ENCODE measurements at regions not wholly inside any gene's neighbourhood (a gene's known extent, or its start where the extent isn't known, plus 50 kb on each side); places are given as distances from the start of the nearest gene placed in this dataset.
A peak's percentile ranks its signal among the peaks of the same experiment; 100 is the strongest.
"Not testable (repeated sequence)": the region's sequence is repeated elsewhere in the genome, so short reads cannot be mapped to it uniquely, and the experiment has no call there.

GRCh38 chr13:48819899-48820298 is 155.8 kb upstream of the FNDC3A start:
- Mint-ChIP-seq H3K27ac (ENCODE audit: unreplicated experiment) (peak overlapping the region; percentile 27), H3K36me3 (ENCODE audit: low read depth) (no peaks in the 10 kb centered on the region), H3K27me3 (ENCODE audit: low read depth) (no peaks in the 10 kb centered on the region), H3K4me1 (ENCODE audit: low read depth) (peaks cover 25% of the 10 kb centered on the region), H3K9me3 (ENCODE audit: low read depth) (no peaks in the 10 kb centered on the region), H3K4me3 (ENCODE audit: unreplicated experiment) (no peak overlapping the region)
- no peak for TF ChIP-seq CTCF (IDR thresholded peaks at IDR 0.05)
- DNase-seq (ENCODE audit: low spot score), result no peak

DNA sequence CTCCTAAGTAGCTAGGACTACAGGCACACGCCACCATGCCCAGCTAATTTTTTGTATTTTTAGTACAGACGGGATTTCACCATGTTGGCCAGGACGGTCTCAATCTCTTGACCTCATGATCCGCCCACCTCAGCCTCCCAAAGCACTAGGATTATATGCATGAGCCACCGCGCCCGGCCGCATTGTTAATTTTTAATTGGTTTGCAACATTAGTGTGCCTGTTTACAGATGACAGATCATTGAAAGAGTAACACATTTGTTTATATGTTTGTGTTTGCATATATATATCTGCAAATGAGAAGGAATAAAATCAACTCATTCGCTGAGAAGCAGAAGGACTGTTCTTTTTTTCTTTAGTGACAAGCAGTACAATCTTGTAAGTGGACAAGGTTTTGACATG is 152.2 kb upstream of the FNDC3A start:
- Mint-ChIP-seq H3K4me1 (ENCODE audit: low read depth) (peaks cover 14% of the 10 kb centered on the region), H3K9me3 (ENCODE audit: low read depth) (peaks cover 16% of the 10 kb centered on the region)
- not testable (repeated sequence) for H3K36me3 Mint-ChIP-seq (ENCODE audit: low read depth); H3K27ac Mint-ChIP-seq (ENCODE audit: unreplicated experiment); H3K27me3 Mint-ChIP-seq (ENCODE audit: low read depth); H3K4me3 Mint-ChIP-seq (ENCODE audit: unreplicated experiment); DNase-seq (ENCODE audit: low spot score)

DNA sequence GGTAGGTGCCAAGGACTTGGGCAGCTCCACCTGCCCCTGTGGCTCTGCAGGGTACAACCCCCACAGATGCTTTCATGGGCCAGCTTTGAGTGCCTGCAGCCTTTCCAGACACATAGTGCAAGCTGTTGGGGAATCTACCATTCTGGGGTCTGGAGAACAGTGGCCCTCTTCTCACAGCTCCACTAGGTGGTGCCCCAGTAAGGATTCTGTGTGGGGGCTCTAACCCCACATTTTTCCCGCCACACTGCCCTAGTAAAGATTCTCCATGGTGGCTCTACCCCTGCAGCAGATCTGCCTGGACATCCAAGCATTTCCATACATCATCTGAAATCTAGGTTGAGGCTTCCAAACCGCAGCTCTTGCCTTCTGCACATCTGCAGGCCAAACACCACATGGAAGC is 149.7 kb upstream of the FNDC3A start:
- TF ChIP-seq CTCF (IDR thresholded peaks at IDR 0.05), result no peak

DNA sequence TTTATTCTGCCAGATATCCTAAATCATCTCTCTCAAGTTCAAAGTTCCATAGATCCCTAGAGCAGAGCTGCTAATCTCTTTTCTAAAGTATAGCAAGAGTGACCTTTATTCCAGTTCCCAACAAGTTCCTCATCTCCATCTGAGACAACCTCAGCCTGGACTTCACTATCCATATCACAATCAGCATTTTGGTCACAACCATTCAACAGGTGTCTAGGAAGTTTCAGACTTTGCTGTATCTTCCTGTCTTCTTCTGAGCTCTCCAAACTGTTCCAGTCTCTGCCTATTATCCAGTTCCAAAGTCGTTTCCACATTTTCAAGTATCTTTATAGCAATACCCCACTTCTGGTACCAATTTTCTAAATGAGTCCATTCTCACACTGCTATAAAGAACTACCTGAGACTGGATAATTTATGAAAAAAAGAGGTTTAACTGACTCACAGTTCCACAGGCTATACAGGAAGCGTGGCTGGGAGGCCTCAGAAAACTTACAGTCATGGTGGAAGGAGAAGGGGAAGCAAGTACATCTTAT is 148.7 kb upstream of the FNDC3A start:
- peaks cover 22% of the 10 kb centered on the region for H3K9me3 Mint-ChIP-seq (ENCODE audit: low read depth)
- not testable (repeated sequence) for H3K27ac Mint-ChIP-seq (ENCODE audit: unreplicated experiment); H3K4me3 Mint-ChIP-seq (ENCODE audit: unreplicated experiment); H3K4me1 Mint-ChIP-seq (ENCODE audit: low read depth); H3K27me3 Mint-ChIP-seq (ENCODE audit: low read depth); DNase-seq (ENCODE audit: low spot score); H3K36me3 Mint-ChIP-seq (ENCODE audit: low read depth)

More for the DNA sequence above, 149.7 kb upstream of the FNDC3A start:
- Mint-ChIP-seq H3K27me3 (ENCODE audit: low read depth) (no peaks in the 10 kb centered on the region), H3K9me3 (ENCODE audit: low read depth) (peaks cover 16% of the 10 kb centered on the region), H3K4me1 (ENCODE audit: low read depth) (peaks cover 2% of the 10 kb centered on the region), H3K27ac (ENCODE audit: unreplicated experiment) (no peak overlapping the region), H3K36me3 (ENCODE audit: low read depth) (peaks cover 6% of the 10 kb centered on the region), H3K4me3 (ENCODE audit: unreplicated experiment) (no peak overlapping the region)
- no peak for DNase-seq (ENCODE audit: low spot score)

DNA sequence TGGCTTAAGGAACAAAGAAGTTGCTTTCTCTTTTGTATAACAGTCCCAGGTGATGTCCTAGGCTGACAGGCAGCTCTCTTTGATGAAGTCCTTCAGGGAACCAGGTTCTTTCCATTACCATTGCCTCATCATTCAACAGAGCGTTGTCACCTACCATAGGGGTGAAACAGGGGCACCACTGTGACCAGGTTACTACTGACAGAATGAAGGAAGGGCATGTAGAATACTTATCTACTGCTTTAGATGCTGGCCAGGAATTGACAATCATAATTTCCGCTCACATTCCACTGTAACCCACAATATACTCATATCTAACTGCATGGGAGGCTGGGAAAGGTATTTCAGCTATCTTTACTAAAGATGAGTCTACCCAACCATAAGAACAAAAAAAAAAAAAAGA is 148.0 kb upstream of the FNDC3A start:
- TF ChIP-seq CTCF (IDR thresholded peaks at IDR 0.05), result no peak
- Mint-ChIP-seq H3K27ac (ENCODE audit: unreplicated experiment) (no peak overlapping the region), H3K27me3 (ENCODE audit: low read depth) (no peaks in the 10 kb centered on the region), H3K36me3 (ENCODE audit: low read depth) (peaks cover 7% of the 10 kb centered on the region), H3K4me1 (ENCODE audit: low read depth) (peaks cover 2% of the 10 kb centered on the region), H3K4me3 (ENCODE audit: unreplicated experiment) (no peak overlapping the region), H3K9me3 (ENCODE audit: low read depth) (peaks cover 29% of the 10 kb centered on the region)
- DNase-seq (ENCODE audit: low spot score), result no peak

DNA sequence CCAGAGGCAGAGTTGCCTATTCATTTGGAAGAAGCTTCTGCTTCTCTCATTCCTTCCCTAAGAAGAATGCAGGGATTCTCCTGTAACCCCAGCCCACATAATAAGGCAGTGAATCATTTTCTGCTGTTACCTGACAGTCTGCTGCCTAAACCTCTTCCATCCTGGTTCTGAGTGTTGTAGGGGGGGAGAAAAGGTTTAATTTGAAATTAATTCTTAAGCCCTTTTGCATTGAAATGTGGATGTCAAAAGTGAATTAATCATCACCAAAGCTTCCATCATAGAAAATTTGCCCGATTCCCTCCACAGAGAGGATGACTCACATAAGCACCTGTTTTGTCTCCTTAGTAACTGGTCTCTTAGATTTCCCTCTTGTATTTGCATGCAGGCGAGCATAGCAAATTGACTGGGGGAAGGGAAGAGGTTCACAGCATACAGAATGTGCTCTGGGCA is 146.7 kb upstream of the FNDC3A start:
- no peak overlapping the region for H3K27ac Mint-ChIP-seq (ENCODE audit: unreplicated experiment)
- H3K36me3 Mint-ChIP-seq (ENCODE audit: low read depth), result peaks cover 9% of the 10 kb centered on the region
- no peak overlapping the region for H3K4me3 Mint-ChIP-seq (ENCODE audit: unreplicated experiment)
- no peaks in the 10 kb centered on the region for H3K27me3 Mint-ChIP-seq (ENCODE audit: low read depth)
- peaks cover 33% of the 10 kb centered on the region for H3K9me3 Mint-ChIP-seq (ENCODE audit: low read depth)
- H3K4me1 Mint-ChIP-seq (ENCODE audit: low read depth), result peaks cover 2% of the 10 kb centered on the region
- no peak for DNase-seq (ENCODE audit: low spot score)
- no peak for TF ChIP-seq CTCF (IDR thresholded peaks at IDR 0.05)

Measured in chondrocyte (in vitro differentiated cells).